ENCODE measurements at regions not wholly inside any gene's neighbourhood (a gene's known extent, or its start where the extent isn't known, plus 50 kb on each side); places are given as distances from the start of the nearest gene placed in this dataset.

DNA sequence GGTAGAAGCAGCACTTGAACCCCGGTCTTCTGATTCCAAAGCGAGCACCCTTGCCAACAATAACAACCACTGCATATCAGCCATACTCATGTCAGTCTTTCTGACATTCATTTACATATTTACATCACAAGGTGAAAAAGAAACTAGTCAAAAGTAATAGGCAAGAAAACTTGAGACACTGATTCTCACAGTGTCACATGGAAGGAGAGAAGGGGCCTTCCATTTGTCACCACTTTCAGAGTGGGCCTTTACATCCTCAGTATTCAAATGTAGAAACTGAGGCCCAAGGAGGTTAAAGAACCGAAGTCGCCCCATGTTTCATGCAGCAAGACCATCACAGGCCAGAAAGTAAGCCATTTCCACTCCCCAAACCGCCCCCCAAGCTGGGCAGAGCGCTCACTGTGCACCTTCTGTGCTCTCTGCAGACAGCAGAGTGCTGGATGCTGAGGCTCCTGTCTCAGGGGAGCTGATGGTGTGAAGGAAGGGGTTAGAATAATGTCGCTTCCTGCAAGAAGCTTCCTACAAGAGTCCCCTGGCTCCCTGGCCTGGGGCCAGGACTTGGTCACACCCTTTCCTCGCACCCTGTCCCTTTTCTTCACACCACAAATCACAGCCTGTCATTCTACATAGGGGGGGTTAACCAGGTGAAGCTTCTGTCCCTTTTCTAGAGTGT is 260.1 kb downstream of the UACA start:
- TF ChIP-seq, protein P1, sequence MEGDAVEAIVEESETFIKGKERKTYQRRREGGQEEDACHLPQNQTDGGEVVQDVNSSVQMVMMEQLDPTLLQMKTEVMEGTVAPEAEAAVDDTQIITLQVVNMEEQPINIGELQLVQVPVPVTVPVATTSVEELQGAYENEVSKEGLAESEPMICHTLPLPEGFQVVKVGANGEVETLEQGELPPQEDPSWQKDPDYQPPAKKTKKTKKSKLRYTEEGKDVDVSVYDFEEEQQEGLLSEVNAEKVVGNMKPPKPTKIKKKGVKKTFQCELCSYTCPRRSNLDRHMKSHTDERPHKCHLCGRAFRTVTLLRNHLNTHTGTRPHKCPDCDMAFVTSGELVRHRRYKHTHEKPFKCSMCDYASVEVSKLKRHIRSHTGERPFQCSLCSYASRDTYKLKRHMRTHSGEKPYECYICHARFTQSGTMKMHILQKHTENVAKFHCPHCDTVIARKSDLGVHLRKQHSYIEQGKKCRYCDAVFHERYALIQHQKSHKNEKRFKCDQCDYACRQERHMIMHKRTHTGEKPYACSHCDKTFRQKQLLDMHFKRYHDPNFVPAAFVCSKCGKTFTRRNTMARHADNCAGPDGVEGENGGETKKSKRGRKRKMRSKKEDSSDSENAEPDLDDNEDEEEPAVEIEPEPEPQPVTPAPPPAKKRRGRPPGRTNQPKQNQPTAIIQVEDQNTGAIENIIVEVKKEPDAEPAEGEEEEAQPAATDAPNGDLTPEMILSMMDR (IDR thresholded peaks at IDR 0.05; ENCODE audit: poor library complexity, severe bottlenecking): no peak
- ATAC-seq (ENCODE audit: low read depth) (no peak), DNase-seq (ENCODE audit: low spot score) (no peak)
- no peak overlapping the region for H3K27ac ChIP-seq (ENCODE audit: poor library complexity, severe bottlenecking)
- no peak overlapping the region for H3K4me3 ChIP-seq (ENCODE audit: severe bottlenecking)
- no peaks in the 10 kb centered on the region for H3K9me3 ChIP-seq (ENCODE audit: severe bottlenecking)
- peaks cover 46% of the 10 kb centered on the region for H3K4me1 ChIP-seq (ENCODE audit: insufficient read depth, poor library complexity, severe bottlenecking)
- H3K27me3 ChIP-seq (ENCODE audit: insufficient read depth, poor library complexity, severe bottlenecking): no peaks in the 10 kb centered on the region
- H3K36me3 ChIP-seq (ENCODE audit: low read depth): no peaks in the 10 kb centered on the region

- no peaks in the 10 kb centered on the region for H3K36me3 ChIP-seq (ENCODE audit: low read depth)
- TF ChIP-seq, protein P1 (IDR thresholded peaks at IDR 0.05; ENCODE audit: poor library complexity, severe bottlenecking): no peak
- ATAC-seq (ENCODE audit: low read depth): no peak
- DNase-seq (ENCODE audit: low spot score): no peak
- no peak overlapping the region for H3K4me3 ChIP-seq (ENCODE audit: severe bottlenecking)
- no peak overlapping the region for H3K27ac ChIP-seq (ENCODE audit: poor library complexity, severe bottlenecking)
- peaks cover 39% of the 10 kb centered on the region for H3K4me1 ChIP-seq (ENCODE audit: insufficient read depth, poor library complexity, severe bottlenecking)
- H3K9me3 ChIP-seq (ENCODE audit: severe bottlenecking): no peaks in the 10 kb centered on the region
- H3K27me3 ChIP-seq (ENCODE audit: insufficient read depth, poor library complexity, severe bottlenecking): no peaks in the 10 kb centered on the region
These were observed 260.8 kb downstream of the UACA start for GRCh38 chr15:70502529-70502928.

- TF ChIP-seq, protein P1 (IDR thresholded peaks at IDR 0.05; ENCODE audit: poor library complexity, severe bottlenecking): no peak
- H3K9me3 ChIP-seq (ENCODE audit: severe bottlenecking): no peaks in the 10 kb centered on the region
- no peak overlapping the region for H3K27ac ChIP-seq (ENCODE audit: poor library complexity, severe bottlenecking)
- peaks cover 34% of the 10 kb centered on the region for H3K4me1 ChIP-seq (ENCODE audit: insufficient read depth, poor library complexity, severe bottlenecking)
- H3K36me3 ChIP-seq (ENCODE audit: low read depth): no peaks in the 10 kb centered on the region
- ATAC-seq (ENCODE audit: low read depth) (no peak), DNase-seq (ENCODE audit: low spot score) (no peak)
- H3K4me3 ChIP-seq (ENCODE audit: severe bottlenecking): no peak overlapping the region
- no peaks in the 10 kb centered on the region for H3K27me3 ChIP-seq (ENCODE audit: insufficient read depth, poor library complexity, severe bottlenecking)
These were observed 261.5 kb downstream of the UACA start for GRCh38 chr15:70501849-70502248.

GRCh38 chr15:70501121-70501727 is 262.1 kb downstream of the UACA start:
- Histone ChIP-seq H3K9me3 (ENCODE audit: severe bottlenecking) (no peaks in the 10 kb centered on the region), H3K4me3 (ENCODE audit: severe bottlenecking) (no peak overlapping the region), H3K27ac (ENCODE audit: poor library complexity, severe bottlenecking) (no peak overlapping the region), H3K27me3 (ENCODE audit: insufficient read depth, poor library complexity, severe bottlenecking) (no peaks in the 10 kb centered on the region), H3K36me3 (ENCODE audit: low read depth) (no peaks in the 10 kb centered on the region), H3K4me1 (ENCODE audit: insufficient read depth, poor library complexity, severe bottlenecking) (peaks cover 29% of the 10 kb centered on the region)
- TF ChIP-seq, protein P1 (IDR thresholded peaks at IDR 0.05; ENCODE audit: poor library complexity, severe bottlenecking): no peak
- ATAC-seq (ENCODE audit: low read depth) (no peak), DNase-seq (ENCODE audit: low spot score) (no peak)

DNA sequence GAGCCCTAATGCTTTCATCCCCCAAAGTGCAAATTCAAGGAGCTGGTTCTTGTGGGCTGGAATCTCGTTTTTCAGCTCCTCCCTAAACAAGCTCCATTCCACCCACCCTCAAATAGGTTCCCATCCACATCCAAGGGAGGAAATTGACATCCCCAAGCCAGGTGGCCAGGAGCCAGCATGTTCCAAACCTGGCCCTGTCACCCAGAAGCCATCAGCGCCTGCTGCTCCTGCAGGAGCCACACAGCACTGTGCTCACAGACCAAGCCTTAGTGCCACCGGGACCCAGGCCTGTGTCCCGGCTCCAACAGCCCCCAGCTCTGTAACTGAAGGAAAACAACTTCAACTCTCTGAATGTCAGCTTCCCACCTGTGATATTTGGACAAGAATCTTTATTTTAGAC is 263.6 kb downstream of the UACA start:
- TF ChIP-seq, protein P1 (IDR thresholded peaks at IDR 0.05; ENCODE audit: poor library complexity, severe bottlenecking): no peak
- Histone ChIP-seq H3K27me3 (ENCODE audit: insufficient read depth, poor library complexity, severe bottlenecking) (no peaks in the 10 kb centered on the region), H3K4me3 (ENCODE audit: severe bottlenecking) (no peak overlapping the region), H3K4me1 (ENCODE audit: insufficient read depth, poor library complexity, severe bottlenecking) (peaks cover 25% of the 10 kb centered on the region), H3K9me3 (ENCODE audit: severe bottlenecking) (no peaks in the 10 kb centered on the region), H3K36me3 (ENCODE audit: low read depth) (no peaks in the 10 kb centered on the region), H3K27ac (ENCODE audit: poor library complexity, severe bottlenecking) (no peak overlapping the region)
- ATAC-seq (ENCODE audit: low read depth) (no peak), DNase-seq (ENCODE audit: low spot score) (no peak)
